ENCODE measurements at regions not wholly inside any gene's neighbourhood (a gene's known extent, or its start where the extent isn't known, plus 50 kb on each side); places are given as distances from the start of the nearest gene placed in this dataset.

GRCh38 chr11:30149998-30150397 lies 80.8 kb upstream of the FSHB start:
- DNase-seq = no peak
- no peak for TF ChIP-seq CTCF (conservative IDR thresholded peaks at IDR 0.05)
- Histone ChIP-seq H4K20me1 (ENCODE audit: control insufficient read depth, insufficient read depth, insufficient read length) (no peaks in the 10 kb centered on the region), H3K23ac (ENCODE audit: insufficient read length, low read depth, low read length) (no peak overlapping the region), H3K23me2 (ENCODE audit: insufficient read length, low read depth, low read length, poor library complexity, severe bottlenecking) (no peaks in the 10 kb centered on the region), H2AK5ac (ENCODE audit: insufficient read length, low read length) (no peak overlapping the region), H3K27me3 (ENCODE audit: insufficient read depth, low read length) (no peaks in the 10 kb centered on the region; the same call in 1 of the 2 replicates), H3K79me1 (ENCODE audit: insufficient read depth, low read depth, low read length, poor library complexity, severe bottlenecking) (no peaks in the 10 kb centered on the region), H4K5ac (ENCODE audit: insufficient read length, low read depth, low read length) (no peak overlapping the region), H3K27ac (ENCODE audit: insufficient read length, low read depth, low read length) (no peak overlapping the region), H3K56ac (ENCODE audit: insufficient read length, low read depth, low read length) (no peak overlapping the region), H3K9ac (ENCODE audit: extremely low read depth, insufficient read length, low read length) (no peak overlapping the region), H3K18ac (ENCODE audit: insufficient read length, low read depth, low read length) (no peak overlapping the region), H2AFZ (ENCODE audit: low read length) (no peak overlapping the region), H3K4me2 (ENCODE audit: insufficient read depth, insufficient read length, low read length) (no peak overlapping the region), H2BK120ac (ENCODE audit: low read depth, low read length, poor library complexity, severe bottlenecking) (no peak overlapping the region), H3K9me3 (ENCODE audit: control insufficient read depth, low read depth, low read length) (no peaks in the 10 kb centered on the region), H4K91ac (ENCODE audit: insufficient read length, low read depth, low read length) (no peak overlapping the region), H2BK12ac (ENCODE audit: insufficient read length, low read depth, low read length) (no peak overlapping the region), H2BK15ac (ENCODE audit: low read depth, low read length) (no peak overlapping the region), H3T11ph (ENCODE audit: low read length) (no peak overlapping the region), H4K8ac (replicated peaks; ENCODE audit: insufficient read length, low read depth, low read length) (no peak overlapping the region), H3K14ac (ENCODE audit: insufficient read depth, low read length) (no peak overlapping the region), H3K4ac (ENCODE audit: low read depth, low read length) (no peak overlapping the region), H2BK5ac (ENCODE audit: insufficient read length, low read length) (no peak overlapping the region), H3K79me2 (ENCODE audit: insufficient read depth, low read length) (no peaks in the 10 kb centered on the region), H3K4me1 (ENCODE audit: insufficient read depth, low read length) (peaks cover 4% of the 10 kb centered on the region; the same call in 1 of the 2 replicates), H2BK20ac (ENCODE audit: low read depth, low read length, poor library complexity, severe bottlenecking) (no peak overlapping the region)
- WGBS (ENCODE audit: extremely low coverage, insufficient read length, low lambda C conversion rate) = no CpG with 5 or more reads among the region's 1 CpG
- peaks cover 31% of the 10 kb centered on the region for H3K27me3 Mint-ChIP-seq (ENCODE audit: low read depth)
- H3K4me3 Mint-ChIP-seq = no peak overlapping the region
- H3K9me3 Mint-ChIP-seq = no peaks in the 10 kb centered on the region
- no peak overlapping the region for H3K27ac Mint-ChIP-seq
- no peaks in the 10 kb centered on the region for H3K36me3 Mint-ChIP-seq (ENCODE audit: insufficient read depth in 1 of 3, low read depth in 3 of 3)
- peaks cover 0 to 12% of the 10 kb centered on the region in 2 experiments; a peak in 2 of 4 replicates for H3K4me1 Mint-ChIP-seq

All from H9 (cell line).